Astrocyte (in vitro differentiated cells and primary cell): ENCODE measurements at regions not wholly inside any gene's neighbourhood (a gene's known extent, or its start where the extent isn't known, plus 50 kb on each side); places are given as distances from the start of the nearest gene placed in this dataset.
A peak's percentile ranks its signal among the peaks of the same experiment; 100 is the strongest.

Experiments
- DNase-seq: peaks from one replicate; pipeline ENCODE4 v3.0.0-alpha.2; 2010; ENCODE audit warnings: low read depth
- FAIRE-seq: peaks from 2 replicates; lab custom pipeline; 2011; peaks lifted over from hg19 to GRCh38; lab: Jason Lieb, UNC
- H2AFZ ChIP-seq: 2 replicates; pipeline ENCODE4 v1.6.0; 2012; ENCODE audit warnings: low read depth, low read length, inconsistent platforms
- H3K27ac ChIP-seq: 2 replicates; pipeline ENCODE4 v1.5.1; 2011; ENCODE audit warnings: low read depth, low read length, inconsistent platforms
- H3K27me3 ChIP-seq: 2 replicates; pipeline ENCODE4 v1.6.0; 2011; ENCODE audit warnings: low read length, inconsistent platforms; ENCODE audit not compliant: insufficient read depth
- H3K36me3 ChIP-seq: 2 replicates; pipeline ENCODE4 v1.5.1; 2011; ENCODE audit warnings: low read length, inconsistent platforms; ENCODE audit not compliant: insufficient read depth
- H3K4me1 ChIP-seq: 2 replicates; pipeline ENCODE4 v1.5.1; 2011; ENCODE audit warnings: low read length, inconsistent platforms; ENCODE audit not compliant: insufficient read depth
- H3K4me2 ChIP-seq: 2 replicates; pipeline ENCODE4 v1.6.0; 2012; ENCODE audit warnings: low read length, inconsistent platforms
- H3K4me3 ChIP-seq: 2 replicates; pipeline ENCODE4 v1.5.1; 2011; ENCODE audit warnings: low read depth, mild to moderate bottlenecking, low read length, inconsistent platforms; ENCODE audit not compliant: insufficient read depth
- H3K79me2 ChIP-seq: 2 replicates; pipeline ENCODE4 v1.6.0; 2012; ENCODE audit warnings: mild to moderate bottlenecking, low read length, inconsistent platforms; ENCODE audit not compliant: insufficient read depth
- H3K9ac ChIP-seq: 2 replicates; pipeline ENCODE4 v1.6.0; 2012; ENCODE audit warnings: mild to moderate bottlenecking, low read length, inconsistent platforms
- H3K9me3 ChIP-seq: 2 replicates; pipeline ENCODE4 v1.5.1; 2012; ENCODE audit warnings: low read depth, mild to moderate bottlenecking, low read length, inconsistent platforms; ENCODE audit not compliant: insufficient read depth
- H4K20me1 ChIP-seq: 2 replicates; pipeline ENCODE4 v1.6.0; 2012; ENCODE audit warnings: low read length, inconsistent platforms; ENCODE audit not compliant: insufficient read depth
- H3K27ac Mint-ChIP-seq: one replicate; pipeline ENCODE4 v1.8.0; 2021; ENCODE audit warnings: mild to moderate bottlenecking, mixed read lengths; ENCODE audit not compliant: unreplicated experiment
- H3K27me3 Mint-ChIP-seq: one replicate; pipeline ENCODE4 v1.8.0; 2021; ENCODE audit warnings: low read depth, mixed read lengths; ENCODE audit not compliant: unreplicated experiment
- H3K36me3 Mint-ChIP-seq: one replicate; pipeline ENCODE4 v1.8.0; 2021; ENCODE audit warnings: low read depth, mixed read lengths; ENCODE audit not compliant: unreplicated experiment
- H3K4me1 Mint-ChIP-seq: one replicate; pipeline ENCODE4 v1.8.0; 2021; ENCODE audit warnings: low read depth, mixed read lengths; ENCODE audit not compliant: unreplicated experiment
- H3K4me3 Mint-ChIP-seq: one replicate; pipeline ENCODE4 v1.8.0; 2021; ENCODE audit warnings: mild to moderate bottlenecking, moderate library complexity, mixed read lengths; ENCODE audit not compliant: unreplicated experiment
- H3K9me3 Mint-ChIP-seq: one replicate; pipeline ENCODE4 v1.8.0; 2021; ENCODE audit warnings: mild to moderate bottlenecking, mixed read lengths; ENCODE audit not compliant: unreplicated experiment
- CTCF ChIP-seq: IDR thresholded peaks from 2 replicates; pipeline ENCODE4 v1.5.1; 2011; ENCODE audit warnings: low read depth, mild to moderate bottlenecking, inconsistent platforms, low read length, moderate library complexity; ENCODE audit not compliant: insufficient read depth
- EZH2 ChIP-seq: IDR thresholded peaks from 2 replicates; pipeline ENCODE4 v1.6.1; 2012; ENCODE audit warnings: mild to moderate bottlenecking, low read length, inconsistent platforms; ENCODE audit not compliant: insufficient read depth

DNA sequence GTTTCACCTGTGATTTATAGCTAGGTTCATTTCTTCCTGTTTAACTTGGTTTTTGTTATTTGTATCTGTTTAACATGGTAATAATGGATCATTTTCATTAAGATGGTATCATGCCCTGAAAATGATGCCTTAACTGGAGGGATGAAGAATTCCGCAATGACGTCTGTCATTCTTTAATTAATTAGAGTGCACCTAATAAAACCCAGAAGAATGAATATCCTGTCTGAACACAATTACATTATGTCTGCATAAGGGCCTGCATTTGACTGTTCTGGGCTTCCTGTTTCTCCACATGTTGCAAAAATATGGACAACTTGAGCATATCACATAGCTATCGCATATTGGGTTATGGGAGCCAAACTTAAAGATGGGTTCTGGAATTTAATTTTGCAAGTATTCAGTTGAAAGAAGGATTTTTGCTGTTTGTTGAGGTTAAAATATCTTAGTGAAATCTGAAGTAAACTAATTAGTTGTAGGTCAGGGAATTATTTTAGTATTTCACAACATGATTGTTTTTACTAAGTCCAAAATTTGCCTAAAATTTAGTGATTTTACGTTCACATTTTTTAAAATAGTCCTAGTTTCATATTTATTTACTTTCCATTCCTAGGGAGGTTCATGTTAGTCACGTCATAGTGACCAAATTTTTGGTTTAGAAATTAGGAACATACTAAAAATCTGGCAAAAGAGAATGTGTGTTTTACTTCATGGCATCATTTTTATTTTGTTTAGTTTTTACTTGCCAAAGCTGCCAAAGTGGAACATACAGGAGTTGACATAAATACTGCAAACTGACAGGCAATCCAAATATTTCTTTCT, 321.0 kb upstream of the TGFBR2 start:
- Mint-ChIP-seq H3K4me3 (no peak overlapping the region), H3K27me3 (no peaks in the 10 kb centered on the region), H3K4me1 (peaks cover 56% of the 10 kb centered on the region), H3K9me3 (no peaks in the 10 kb centered on the region), H3K27ac (peak overlapping the region; percentile 58), H3K36me3 (no peaks in the 10 kb centered on the region)
- no peaks in the 10 kb centered on the region for H3K27me3 ChIP-seq
- H3K27ac ChIP-seq: peak overlapping the region; percentile 71
- H3K79me2 ChIP-seq: no peaks in the 10 kb centered on the region
- no peaks in the 10 kb centered on the region for H4K20me1 ChIP-seq
- no peaks in the 10 kb centered on the region for H3K36me3 ChIP-seq
- H3K4me1 ChIP-seq: peaks cover 39% of the 10 kb centered on the region
- no peak overlapping the region for H3K4me3 ChIP-seq
- no peak overlapping the region for H2AFZ ChIP-seq
- H3K9me3 ChIP-seq: no peaks in the 10 kb centered on the region
- H3K9ac ChIP-seq: no peak overlapping the region
- no peak for DNase-seq
- no peak for FAIRE-seq
- peak overlapping the region; percentile 61 for H3K4me2 ChIP-seq
- TF ChIP-seq EZH2 (no peak), CTCF (no peak)

DNA sequence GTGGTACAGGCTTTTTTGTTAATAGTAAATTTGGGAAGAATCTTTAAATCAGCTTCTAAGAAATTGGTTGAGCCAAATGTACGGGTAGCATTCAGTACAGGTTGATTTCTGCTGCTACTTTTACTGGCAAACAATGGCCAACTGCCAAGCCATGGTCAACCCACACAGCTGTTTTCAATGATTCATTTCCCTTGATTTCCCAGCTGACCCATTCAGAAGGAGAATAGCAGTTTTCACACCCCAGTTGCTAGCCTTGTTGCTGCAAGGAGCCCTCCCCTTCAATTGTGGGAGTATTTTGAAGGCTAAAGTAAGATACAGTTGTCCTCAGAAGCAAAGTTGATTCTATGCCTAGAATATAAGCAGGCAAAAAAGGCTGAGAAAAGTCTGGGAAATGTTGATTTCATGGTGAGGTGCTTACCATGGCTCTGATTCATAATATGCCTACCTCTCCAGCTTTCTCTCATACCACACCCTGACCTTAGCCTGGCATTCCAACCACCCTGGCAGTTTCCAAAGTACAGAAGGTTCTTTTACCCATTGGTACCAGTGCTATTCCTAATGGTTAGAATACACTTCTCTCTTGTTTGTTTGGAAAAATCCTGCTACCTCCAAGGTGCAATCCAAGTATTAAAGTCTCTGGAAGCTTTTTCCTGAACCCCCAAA, 320.3 kb upstream of the TGFBR2 start:
- no peaks in the 10 kb centered on the region for H4K20me1 ChIP-seq
- H3K4me1 ChIP-seq: peaks cover 39% of the 10 kb centered on the region
- H3K36me3 Mint-ChIP-seq: no peaks in the 10 kb centered on the region
- no peak overlapping the region for H2AFZ ChIP-seq
- TF ChIP-seq CTCF: no peak
- TF ChIP-seq EZH2: no peak
- H3K4me2 ChIP-seq: peak overlapping the region; percentile 61
- peak; percentile 100 for FAIRE-seq
- peak overlapping the region; percentile 71 for H3K27ac ChIP-seq
- H3K4me1 Mint-ChIP-seq: peaks cover 55% of the 10 kb centered on the region
- peak; percentile 97 for DNase-seq
- H3K27me3 Mint-ChIP-seq: no peaks in the 10 kb centered on the region
- H3K36me3 ChIP-seq: no peaks in the 10 kb centered on the region
- no peak overlapping the region for H3K4me3 ChIP-seq
- no peak overlapping the region for H3K4me3 Mint-ChIP-seq
- no peaks in the 10 kb centered on the region for H3K9me3 ChIP-seq
- peak overlapping the region; percentile 75 for H3K27ac Mint-ChIP-seq
- peak overlapping the region; percentile 15 for H3K9ac ChIP-seq
- no peaks in the 10 kb centered on the region for H3K79me2 ChIP-seq
- H3K9me3 Mint-ChIP-seq: no peaks in the 10 kb centered on the region
- no peaks in the 10 kb centered on the region for H3K27me3 ChIP-seq

- Histone ChIP-seq H3K9me3 (no peaks in the 10 kb centered on the region), H4K20me1 (no peaks in the 10 kb centered on the region), H3K4me2 (peak overlapping the region; percentile 61), H3K36me3 (no peaks in the 10 kb centered on the region), H2AFZ (no peak overlapping the region), H3K27me3 (no peaks in the 10 kb centered on the region), H3K79me2 (no peaks in the 10 kb centered on the region), H3K9ac (no peak overlapping the region), H3K27ac (peak overlapping the region; percentile 71), H3K4me1 (peaks cover 41% of the 10 kb centered on the region), H3K4me3 (no peak overlapping the region)
- FAIRE-seq (no peak), DNase-seq (peak; percentile 48)
- no peaks in the 10 kb centered on the region for H3K9me3 Mint-ChIP-seq
- no peak overlapping the region for H3K4me3 Mint-ChIP-seq
- H3K27me3 Mint-ChIP-seq: no peaks in the 10 kb centered on the region
- H3K27ac Mint-ChIP-seq: peak overlapping the region; percentile 2
- H3K36me3 Mint-ChIP-seq: no peaks in the 10 kb centered on the region
- peaks cover 51% of the 10 kb centered on the region for H3K4me1 Mint-ChIP-seq
- no peak for TF ChIP-seq CTCF
- TF ChIP-seq EZH2: no peak
Measured at GRCh38 chr3:30286811-30287210, 319.6 kb upstream of the TGFBR2 start.
